Gastroesophageal sphincter (tissue), 4 donors: ENCODE measurements at regions not wholly inside any gene's neighbourhood (a gene's known extent, or its start where the extent isn't known, plus 50 kb on each side); places are given as distances from the start of the nearest gene placed in this dataset.

Source experiments
- ATAC-seq: fragments of 150-250 bp; one replicate; pipeline ENCODE4 v1.9.1; 2016; ENCODE audit warnings: mild to moderate bottlenecking, moderate library complexity
- H3K27ac ChIP-seq, 4 donors: fragments of 200-600 bp; sonication (generic) in 3 of 4; 1 replicate in 3 of 4; 2 replicates in 1 of 4; pipeline ENCODE4 v1.5.1; 2016 to 2019
- H3K27me3 ChIP-seq: fragments of 200-600 bp; sonication (generic); one replicate; pipeline ENCODE4 v1.5.1; 2019
- H3K36me3 ChIP-seq, 2 donors: fragments of 200-600 bp; sonication (generic); one replicate each; pipeline ENCODE4 v1.5.1; 2019; ENCODE audit warnings: control low read depth in 1 of 2
- H3K4me1 ChIP-seq, 3 donors: fragments of 200-600 bp; sonication (generic); 1 replicate in 2 of 3; 2 replicates in 1 of 3; pipeline ENCODE4 v1.5.1; 2016 to 2019; ENCODE audit warnings: control low read depth in 2 of 3
- H3K4me3 ChIP-seq, 2 donors: fragments of 200-600 bp; sonication (generic); one replicate each; pipeline ENCODE4 v1.5.1; 2019; ENCODE audit warnings: mild to moderate bottlenecking in 1 of 2, moderate library complexity in 1 of 2
- H3K9me3 ChIP-seq, 3 donors: fragments of 200-600 bp; sonication (generic); one replicate each; pipeline ENCODE4 v1.5.1; 2017 to 2019; ENCODE audit warnings: control low read depth in 2 of 3
- CTCF ChIP-seq, 4 experiments: fragments of 200-600 bp in 2 of 4; fragments of 450-650 bp in 2 of 4; sonication (generic) in 1 of 4; IDR thresholded peaks; one replicate each; pipeline ENCODE4 v1.5.1; 2017 to 2019; ENCODE audit warnings: antibody characterized with exemption in 4 of 4, mild to moderate bottlenecking in 2 of 4, moderate library complexity in 2 of 4
- EP300 ChIP-seq: sonication (generic); formaldehyde crosslinking; IDR thresholded peaks from one replicate; pipeline ENCODE4 v1.6.1; 2017; ENCODE audit warnings: antibody characterized with exemption, mild to moderate bottlenecking
- POLR2A ChIP-seq, 2 donors: fragments of 450-650 bp; IDR thresholded peaks; one replicate each; pipeline ENCODE4 v1.6.1; 2017; ENCODE audit warnings: antibody characterized with exemption in 2 of 2, mild to moderate bottlenecking in 2 of 2, moderate library complexity in 1 of 2
- POLR2AphosphoS5 ChIP-seq: sonication (generic); formaldehyde crosslinking; IDR thresholded peaks from one replicate; pipeline ENCODE4 v1.6.1; 2017; ENCODE audit warnings: antibody characterized with exemption
- WGBS, 2 donors: methylation state at CpG; one replicate each; pipeline ENCODE4 v1.1.5; 2018; ENCODE audit warnings: low coverage in 1 of 2; 5-methylcytosine and 5-hydroxymethylcytosine counted together

DNA sequence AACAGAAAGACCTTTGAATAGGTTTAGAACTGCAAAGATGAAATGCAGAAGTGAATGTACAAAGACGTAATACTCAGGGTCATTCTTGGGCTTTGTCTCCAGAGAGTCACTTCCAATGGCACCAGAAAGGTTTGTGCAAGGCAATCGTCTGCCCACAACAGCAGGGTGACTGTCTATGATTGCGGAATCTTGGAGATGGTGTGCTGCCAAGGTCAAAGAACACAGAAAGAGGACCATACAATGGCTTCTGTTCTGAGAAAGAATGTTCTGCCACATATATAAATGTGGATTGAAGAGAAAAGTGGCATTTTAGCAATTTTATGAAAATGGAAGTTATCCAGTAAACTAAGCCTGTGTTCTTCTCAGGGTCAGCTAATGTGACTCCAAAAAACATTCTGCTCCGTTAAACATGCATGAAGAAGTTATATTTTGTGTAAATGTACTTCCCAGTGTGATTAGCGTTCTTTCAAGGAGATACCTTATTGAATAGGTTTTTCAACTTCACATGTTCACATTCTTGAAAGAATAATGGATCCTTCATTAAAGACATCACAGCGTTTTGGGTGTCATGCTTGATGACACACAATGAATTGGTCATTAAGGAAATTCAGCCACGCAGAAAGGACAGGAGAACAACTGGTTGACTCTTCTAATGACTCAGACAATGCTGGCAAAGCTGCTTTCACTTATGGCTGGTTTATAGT is 73.4 kb upstream of the CDH6 start:
- H3K9me3 ChIP-seq, result no peaks in the 10 kb centered on the region
- H3K27me3 ChIP-seq, result no peaks in the 10 kb centered on the region
- H3K36me3 ChIP-seq, result no peaks in the 10 kb centered on the region
- no peak overlapping the region for H3K4me3 ChIP-seq
- ATAC-seq, result no peak
- WGBS, 2 donors, result 66 to 90% methylated on average over 7 of the region's 7 CpGs
- TF ChIP-seq EP300 (no peak), CTCF (IDR thresholded peaks at IDR 0.05) (no peak), POLR2AphosphoS5 (no peak), POLR2A (IDR thresholded peaks at IDR 0.05) (no peak)
- no peaks in the 10 kb centered on the region for H3K4me1 ChIP-seq
- no peak overlapping the region for H3K27ac ChIP-seq

GRCh38 chr5:31116466-31117031 is 76.9 kb upstream of the CDH6 start:
- Histone ChIP-seq H3K27me3 (no peaks in the 10 kb centered on the region), H3K36me3 (no peaks in the 10 kb centered on the region), H3K4me1 (peaks cover 0 to 5% (median 0%) of the 10 kb centered on the region in 3 donors), H3K9me3 (no peaks in the 10 kb centered on the region), H3K4me3 (no peak overlapping the region), H3K27ac (no peak overlapping the region)
- TF ChIP-seq POLR2AphosphoS5, result no peak
- TF ChIP-seq POLR2A (IDR thresholded peaks at IDR 0.05), result no peak
- TF ChIP-seq CTCF (IDR thresholded peaks at IDR 0.05), result no peak
- TF ChIP-seq EP300, result no peak
- WGBS, 2 donors, result 79 to 84% methylated on average over 5 to 6 of the region's 6 CpGs
- ATAC-seq, result no peak

DNA sequence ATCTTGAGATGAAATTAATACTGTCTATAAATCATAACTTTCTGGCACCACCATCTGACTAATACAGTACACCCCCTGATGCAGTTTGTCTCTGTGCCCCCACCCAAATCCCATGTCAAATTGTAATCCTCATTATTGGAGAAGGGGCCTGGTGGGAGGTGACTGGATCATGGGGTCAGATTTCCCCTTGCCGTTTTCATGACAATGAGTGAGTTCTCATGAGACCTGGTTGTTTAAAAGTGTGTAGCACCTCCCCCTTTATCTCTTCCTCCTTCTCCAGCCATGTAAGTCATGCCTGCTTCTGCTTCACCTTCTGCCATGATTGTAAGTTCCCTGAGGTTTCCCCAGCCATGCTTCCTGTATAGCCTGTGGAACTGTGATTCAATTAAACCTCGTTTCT is 78.7 kb upstream of the CDH6 start:
- Histone ChIP-seq H3K4me3 (no peak overlapping the region), H3K9me3 (no peaks in the 10 kb centered on the region), H3K4me1 (peaks cover 0 to 5% (median 0%) of the 10 kb centered on the region in 3 donors), H3K36me3 (no peaks in the 10 kb centered on the region), H3K27ac (no peak overlapping the region), H3K27me3 (no peaks in the 10 kb centered on the region)
- no peak for ATAC-seq
- WGBS, 2 donors, result 75 to 93% methylated on average over 2 of the region's 2 CpGs
- no peak for TF ChIP-seq POLR2AphosphoS5
- no peak for TF ChIP-seq POLR2A (IDR thresholded peaks at IDR 0.05)
- no peak for TF ChIP-seq CTCF (IDR thresholded peaks at IDR 0.05)
- TF ChIP-seq EP300, result no peak

DNA sequence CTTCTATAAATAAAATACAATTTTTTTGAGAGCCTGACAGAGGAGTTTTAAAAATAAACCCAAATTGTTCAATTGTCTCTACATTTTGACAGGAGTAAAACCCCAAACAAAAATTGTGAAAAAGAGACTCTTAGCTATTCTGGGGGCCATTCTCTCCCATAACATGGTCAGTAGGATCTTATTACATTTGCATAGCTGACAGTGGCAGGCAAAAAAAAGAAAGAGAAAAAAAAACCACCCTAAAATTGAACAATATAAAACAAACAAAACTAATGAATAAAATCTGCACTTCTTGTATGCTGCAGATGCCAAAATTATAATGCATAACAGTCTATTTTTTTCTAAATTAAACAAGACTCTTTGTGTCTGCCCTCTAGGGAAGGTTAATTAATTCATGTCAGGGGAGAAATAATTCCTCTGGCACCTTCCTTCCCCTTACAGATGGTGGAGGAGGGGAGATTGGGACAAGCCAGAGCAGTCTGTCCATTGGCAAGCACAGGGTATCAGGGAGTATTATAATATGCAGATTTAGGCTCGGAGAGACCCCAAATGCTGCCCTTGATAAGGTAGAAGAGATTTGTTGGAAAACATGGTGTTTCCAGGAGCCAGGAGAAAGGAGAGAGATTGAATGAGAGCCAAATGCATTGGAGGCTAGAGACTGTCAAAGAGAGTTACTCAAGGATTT is 79.7 kb upstream of the CDH6 start:
- ATAC-seq, result no peak
- H3K9me3 ChIP-seq, result no peaks in the 10 kb centered on the region
- WGBS, 2 donors, result 56% methylated on average over 1 of the region's 1 CpG; no CpG with 5 or more reads in 1 of the 2 donors
- no peak overlapping the region for H3K27ac ChIP-seq
- TF ChIP-seq EP300 (no peak), POLR2AphosphoS5 (no peak), POLR2A (IDR thresholded peaks at IDR 0.05) (no peak), CTCF (IDR thresholded peaks at IDR 0.05) (no peak)
- H3K27me3 ChIP-seq, result no peaks in the 10 kb centered on the region
- peaks cover 0 to 5% (median 0%) of the 10 kb centered on the region in 3 donors for H3K4me1 ChIP-seq
- H3K36me3 ChIP-seq, result no peaks in the 10 kb centered on the region
- no peak overlapping the region for H3K4me3 ChIP-seq
